ENCODE measurements at regions not wholly inside any gene's neighbourhood (a gene's known extent, or its start where the extent isn't known, plus 50 kb on each side); places are given as distances from the start of the nearest gene placed in this dataset.

- H3K27me3 ChIP-seq (ENCODE audit: control insufficient read depth, insufficient read depth, low read length), result peaks cover 20% of the 10 kb centered on the region
- H3K4me3 ChIP-seq (replicated peaks in 1 of 4; ENCODE audit: control extremely low read depth in 1 of 4, insufficient read depth in 1 of 4, low read depth in 3 of 4, low read length in 4 of 4), result peak overlapping the region in 2 of 4 experiments; percentile 56 to 59
Measured at GRCh38 chr1:217135987-217136894, 413.0 kb upstream of the ESRRG start.

DNA sequence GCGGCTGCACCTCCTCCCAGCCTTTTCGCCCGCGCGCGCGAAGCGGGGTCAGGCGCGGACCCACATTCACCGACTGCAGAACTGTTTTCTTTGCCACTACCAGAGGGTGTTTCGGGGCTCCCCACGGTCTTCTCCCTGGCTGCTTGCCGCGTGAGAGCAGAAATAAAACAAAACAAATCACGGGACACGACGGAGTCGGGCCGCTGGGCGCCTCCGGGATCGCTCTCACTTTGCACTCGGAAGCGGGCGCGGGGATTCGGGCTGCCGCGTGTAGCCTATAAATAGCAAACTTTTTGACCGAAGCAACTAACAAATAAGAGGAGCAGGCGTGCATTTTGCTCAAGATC lies 412.3 kb upstream of the ESRRG start:
- Histone ChIP-seq H3K27me3 (ENCODE audit: control insufficient read depth, insufficient read depth, low read length) (peaks cover 20% of the 10 kb centered on the region), H2AFZ (ENCODE audit: low read length) (peak overlapping the region; percentile 59), H4K20me1 (ENCODE audit: control insufficient read depth, extremely low read depth, insufficient read depth, low read length) (no peaks in the 10 kb centered on the region), H3K9me3 (ENCODE audit: control insufficient read depth, insufficient read depth, low read depth, low read length) (no peaks in the 10 kb centered on the region), H3K27ac (ENCODE audit: insufficient read depth, low read length) (no peak overlapping the region), H3K4me1 (ENCODE audit: control insufficient read depth, extremely low read depth, insufficient read depth, low read length) (no peaks in the 10 kb centered on the region), H3K4me2 (ENCODE audit: extremely low read depth, insufficient read depth, low read length) (peak overlapping the region; percentile 80), H3K4me3 (replicated peaks in 1 of 4; ENCODE audit: control extremely low read depth in 1 of 4, insufficient read depth in 1 of 4, low read depth in 3 of 4, low read length in 4 of 4) (peak overlapping the region; percentile 46 to 59 (median 53)), H3K36me3 (ENCODE audit: control insufficient read depth, insufficient read depth, low read length) (no peaks in the 10 kb centered on the region), H3K79me2 (ENCODE audit: control insufficient read depth, insufficient read depth, low read length) (no peaks in the 10 kb centered on the region), H3K9ac (ENCODE audit: insufficient read depth, low read length) (no peak overlapping the region)
- peak; percentile 14 to 31 for DNase-seq (ENCODE audit: low read depth in 2 of 2)
- no peak for TF ChIP-seq EZH2 (IDR thresholded peaks at IDR 0.05; ENCODE audit: low read length, missing control alignments)
- TF ChIP-seq CTCF (conservative IDR thresholded peaks at IDR 0.05 in 1 of 2, IDR thresholded peaks at IDR 0.05 in 1 of 2; ENCODE audit: low read depth in 1 of 2, low read length in 2 of 2), result no peak

More at GRCh38 chr1:217135987-217136894, 413.0 kb upstream of the ESRRG start:
- no peak for TF ChIP-seq CTCF (conservative IDR thresholded peaks at IDR 0.05 in 1 of 2, IDR thresholded peaks at IDR 0.05 in 1 of 2; ENCODE audit: low read depth in 1 of 2, low read length in 2 of 2)
- no peak for TF ChIP-seq EZH2 (IDR thresholded peaks at IDR 0.05; ENCODE audit: low read length, missing control alignments)
- Histone ChIP-seq H3K4me2 (ENCODE audit: extremely low read depth, insufficient read depth, low read length) (peak overlapping the region; percentile 44), H4K20me1 (ENCODE audit: control insufficient read depth, extremely low read depth, insufficient read depth, low read length) (no peaks in the 10 kb centered on the region), H3K79me2 (ENCODE audit: control insufficient read depth, insufficient read depth, low read length) (no peaks in the 10 kb centered on the region), H3K27ac (ENCODE audit: insufficient read depth, low read length) (no peak overlapping the region), H3K9me3 (ENCODE audit: control insufficient read depth, insufficient read depth, low read depth, low read length) (no peaks in the 10 kb centered on the region), H3K9ac (ENCODE audit: insufficient read depth, low read length) (no peak overlapping the region), H3K36me3 (ENCODE audit: control insufficient read depth, insufficient read depth, low read length) (no peaks in the 10 kb centered on the region), H3K4me1 (ENCODE audit: control insufficient read depth, extremely low read depth, insufficient read depth, low read length) (no peaks in the 10 kb centered on the region), H2AFZ (ENCODE audit: low read length) (no peak overlapping the region)
- DNase-seq (ENCODE audit: low read depth in 2 of 2), result no peak

DNA sequence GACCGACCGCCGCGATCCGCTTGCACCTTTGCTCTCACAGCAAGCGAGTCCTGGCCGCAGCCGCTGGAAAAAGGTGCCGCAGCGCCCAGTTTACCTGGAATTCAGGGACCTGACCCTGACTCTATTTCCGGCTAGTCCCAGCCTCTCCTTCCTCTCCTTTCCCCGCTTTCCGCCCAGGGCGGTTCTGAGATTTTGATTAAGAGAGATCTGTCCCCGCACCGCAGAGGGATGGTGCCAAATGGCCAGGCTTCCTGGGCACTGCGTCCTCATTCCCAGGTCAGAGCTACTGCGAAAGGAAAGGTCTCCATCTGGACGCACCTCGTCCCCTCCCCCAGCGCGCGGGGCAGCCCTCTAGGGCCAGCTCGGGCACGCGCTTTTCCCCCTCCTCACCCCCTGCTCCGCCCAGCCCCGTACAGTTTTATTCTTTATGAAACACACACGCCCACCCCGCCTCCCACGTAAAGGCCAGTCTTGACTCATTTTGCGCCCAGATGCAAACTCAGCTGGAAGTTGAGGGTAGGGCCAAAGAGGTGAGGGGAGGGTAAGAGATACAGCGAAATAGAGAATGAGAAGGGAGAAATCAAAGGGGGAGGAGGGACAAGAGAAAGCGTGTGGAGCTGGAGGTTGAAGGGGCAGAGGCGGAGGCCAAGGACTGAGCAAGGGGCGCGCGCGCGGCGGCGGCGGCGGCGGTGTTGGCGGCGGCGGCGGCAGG lies 411.8 kb upstream of the ESRRG start:
- Histone ChIP-seq H3K4me1 (ENCODE audit: control insufficient read depth, extremely low read depth, insufficient read depth, low read length) (no peaks in the 10 kb centered on the region), H4K20me1 (ENCODE audit: control insufficient read depth, extremely low read depth, insufficient read depth, low read length) (no peaks in the 10 kb centered on the region), H3K27me3 (ENCODE audit: control insufficient read depth, insufficient read depth, low read length) (peaks cover 20% of the 10 kb centered on the region), H3K9ac (ENCODE audit: insufficient read depth, low read length) (no peak overlapping the region), H3K4me3 (replicated peaks in 1 of 4; ENCODE audit: control extremely low read depth in 1 of 4, insufficient read depth in 1 of 4, low read depth in 3 of 4, low read length in 4 of 4) (peak overlapping the region; percentile 46 to 59 (median 53)), H3K36me3 (ENCODE audit: control insufficient read depth, insufficient read depth, low read length) (no peaks in the 10 kb centered on the region), H3K79me2 (ENCODE audit: control insufficient read depth, insufficient read depth, low read length) (no peaks in the 10 kb centered on the region), H3K27ac (ENCODE audit: insufficient read depth, low read length) (no peak overlapping the region), H3K4me2 (ENCODE audit: extremely low read depth, insufficient read depth, low read length) (peak overlapping the region; percentile 85), H3K9me3 (ENCODE audit: control insufficient read depth, insufficient read depth, low read depth, low read length) (no peaks in the 10 kb centered on the region), H2AFZ (ENCODE audit: low read length) (no peak overlapping the region)
- TF ChIP-seq EZH2 (IDR thresholded peaks at IDR 0.05; ENCODE audit: low read length, missing control alignments) (peak; percentile 44), CTCF (conservative IDR thresholded peaks at IDR 0.05 in 1 of 2, IDR thresholded peaks at IDR 0.05 in 1 of 2; ENCODE audit: low read depth in 1 of 2, low read length in 2 of 2) (no peak)
- peak; percentile 12 to 26 for DNase-seq (ENCODE audit: low read depth in 2 of 2)

All from fibroblast of lung (primary cell).